CD4-positive, alpha-beta T cell treated with Interleukin-2 at 100 ng/mL for 4 hours (primary cell): ENCODE measurements at regions not wholly inside any gene's neighbourhood (a gene's known extent, or its start where the extent isn't known, plus 50 kb on each side); places are given as distances from the start of the nearest gene placed in this dataset.

Experiments used
- DNase-seq: peaks from one replicate; pipeline ENCODE4 v3.0.0-alpha.2; 2020; ENCODE audit warnings: low spot score

GRCh38 chr11:112859787-112860186, 101.4 kb upstream of the NCAM1 start:
- no peak for DNase-seq

GRCh38 chr11:112861356-112861755, 99.9 kb upstream of the NCAM1 start:
- no peak for DNase-seq

- no peak for DNase-seq
These were observed 97.9 kb upstream of the NCAM1 start for GRCh38 chr11:112863305-112863704.

- DNase-seq: no peak
These were observed 96.5 kb upstream of the NCAM1 start for GRCh38 chr11:112864672-112865071.

- DNase-seq: no peak
These were observed 89.2 kb upstream of the NCAM1 start for GRCh38 chr11:112871909-112872500.

- no peak for DNase-seq
These were observed 86.2 kb upstream of the NCAM1 start for GRCh38 chr11:112874980-112875379.

GRCh38 chr11:112877581-112877980, 83.6 kb upstream of the NCAM1 start:
- no peak for DNase-seq

GRCh38 chr11:112878033-112878601, 83.1 kb upstream of the NCAM1 start:
- no peak for DNase-seq

- DNase-seq: peak; percentile 1
These were observed 80.7 kb upstream of the NCAM1 start for GRCh38 chr11:112880495-112880894.

GRCh38 chr11:112881461-112881860, 79.8 kb upstream of the NCAM1 start:
- no peak for DNase-seq

GRCh38 chr11:112882494-112883381, 78.5 kb upstream of the NCAM1 start:
- DNase-seq: no peak

GRCh38 chr11:112884012-112884767, 77.0 kb upstream of the NCAM1 start:
- no peak for DNase-seq

- no peak for DNase-seq
These were observed 75.3 kb upstream of the NCAM1 start for GRCh38 chr11:112885744-112886433.

- no peak for DNase-seq
These were observed 74.5 kb upstream of the NCAM1 start for GRCh38 chr11:112886434-112887370.

GRCh38 chr11:112889446-112889845, 71.8 kb upstream of the NCAM1 start:
- DNase-seq: no peak

- no peak for DNase-seq
These were observed 61.8 kb upstream of the NCAM1 start for GRCh38 chr11:112899235-112900006.

- DNase-seq: no peak
These were observed 59.3 kb upstream of the NCAM1 start for GRCh38 chr11:112901924-112902323.

- DNase-seq: no peak
These were observed 58.7 kb upstream of the NCAM1 start for GRCh38 chr11:112902361-112903011.

GRCh38 chr11:112903340-112903739, 57.9 kb upstream of the NCAM1 start:
- no peak for DNase-seq
